IMR-90 (cell line): ENCODE measurements at regions not wholly inside any gene's neighbourhood (a gene's known extent, or its start where the extent isn't known, plus 50 kb on each side); places are given as distances from the start of the nearest gene placed in this dataset.

Experiments
- ATAC-seq: fragments of 200-7000 bp; cut with Tn5 transposase; 2 replicates; pipeline ENCODE4 v1.9.1; 2020; ENCODE audit warnings: low read depth, mild to moderate bottlenecking, moderate library complexity
- BruUV-seq: library from RNA; stranded (reverse); fragments of 400-500 nt; replicated peaks from 2 replicates; lab custom pipeline; 2021; lab: Mats Ljungman, UMichigan
- CTCF ChIA-PET: fragments of 300-600 bp; formaldehyde crosslinking; extraction: SDS; loops from one replicate; lab custom pipeline; 2021; ENCODE audit warnings: antibody characterized with exemption; lab: Yijun Ruan, JAX
- POLR2A ChIA-PET: fragments of 300-600 bp; sonication (Branson Sonifier 250); formaldehyde crosslinking; loops from one replicate; lab custom pipeline; 2022; ENCODE audit warnings: antibody characterized with exemption; ENCODE audit not compliant: unreplicated experiment; lab: Charles Lee
- DNase-seq: peaks from one replicate; pipeline ENCODE4 v3.0.0; 2013
- H2AFZ ChIP-seq: replicated peaks from 2 replicates; pipeline ENCODE3; 2013; ENCODE audit warnings: low read length, mild to moderate bottlenecking; ENCODE audit not compliant: poor library complexity
- H2AK5ac ChIP-seq: 2 replicates; pipeline ENCODE4 v1.6.1; 2013; ENCODE audit warnings: low read depth, low read length, inconsistent platforms
- H2AK9ac ChIP-seq: replicated peaks from 2 replicates; pipeline ENCODE3; 2013; ENCODE audit warnings: mild to moderate bottlenecking, low read depth, low read length, moderate library complexity; ENCODE audit not compliant: poor library complexity
- H2BK120ac ChIP-seq: 2 replicates; pipeline ENCODE4 v1.6.1; 2013; ENCODE audit warnings: low read depth, low read length, inconsistent platforms
- H2BK15ac ChIP-seq: 3 replicates; pipeline ENCODE4 v1.6.1; 2013; ENCODE audit warnings: low read depth, low read length, inconsistent platforms
- H2BK20ac ChIP-seq: 2 replicates; pipeline ENCODE4 v1.6.1; 2013; ENCODE audit warnings: low read depth, mild to moderate bottlenecking, inconsistent platforms, low read length, moderate library complexity
- H2BK5ac ChIP-seq: 2 replicates; pipeline ENCODE4 v1.6.1; 2013; ENCODE audit warnings: mild to moderate bottlenecking, low read depth, low read length, inconsistent platforms; ENCODE audit not compliant: poor library complexity, severe bottlenecking
- H3K14ac ChIP-seq: replicated peaks from 2 replicates; pipeline ENCODE4 v1.6.1; 2013; ENCODE audit warnings: low read depth, low read length, inconsistent platforms
- H3K18ac ChIP-seq: 2 replicates; pipeline ENCODE4 v1.6.1; 2013; ENCODE audit warnings: low read depth, low read length, control low read depth
- H3K23ac ChIP-seq: 2 replicates; pipeline ENCODE4 v1.6.1; 2013; ENCODE audit warnings: low read depth, low read length, inconsistent platforms
- H3K27ac ChIP-seq: 2 replicates; pipeline ENCODE4 v1.5.1; 2013; ENCODE audit warnings: mild to moderate bottlenecking, control low read depth, low read length; ENCODE audit not compliant: insufficient read depth
- H3K27me3 ChIP-seq: 2 replicates; pipeline ENCODE4 v1.6.1; 2013; ENCODE audit warnings: low read length; ENCODE audit not compliant: control insufficient read depth, insufficient read depth
- H3K36me3 ChIP-seq: 2 replicates; pipeline ENCODE4 v1.6.1; 2013; ENCODE audit warnings: low read length, mixed read lengths; ENCODE audit not compliant: control insufficient read depth, insufficient read depth
- H3K4ac ChIP-seq: 2 replicates; pipeline ENCODE4 v1.6.1; 2013; ENCODE audit warnings: low read depth, low read length, inconsistent platforms
- H3K4me1 ChIP-seq: 2 replicates; pipeline ENCODE4 v1.6.1; 2013; ENCODE audit warnings: low read length, mixed read lengths; ENCODE audit not compliant: control insufficient read depth, insufficient read depth
- H3K4me2 ChIP-seq: 2 replicates; pipeline ENCODE4 v1.6.1; 2013; ENCODE audit warnings: low read depth, mild to moderate bottlenecking, control low read depth, low read length, moderate library complexity
- H3K4me3 ChIP-seq: 2 replicates; pipeline ENCODE4 v1.5.1; 2013; ENCODE audit warnings: low read depth, mild to moderate bottlenecking, control low read depth, low read length, moderate library complexity; ENCODE audit not compliant: insufficient read depth
- H3K56ac ChIP-seq: 2 replicates; pipeline ENCODE4 v1.6.1; 2013; ENCODE audit warnings: low read length, inconsistent platforms; ENCODE audit not compliant: insufficient read depth; ENCODE audit errors: extremely low read depth
- H3K79me1 ChIP-seq, 2 experiments: 2 replicates each; pipeline ENCODE4 v1.6.1; 2013; ENCODE audit warnings: low read length in 2 of 2, inconsistent platforms in 1 of 2, low read depth in 1 of 2
- H3K9ac ChIP-seq: 2 replicates; pipeline ENCODE4 v1.6.1; 2013; ENCODE audit warnings: low read depth, low read length, control low read depth
- H3K9me1 ChIP-seq: 2 replicates; pipeline ENCODE4 v1.6.1; 2013; ENCODE audit warnings: low read length, inconsistent platforms; ENCODE audit not compliant: insufficient read depth
- H3K9me3 ChIP-seq: 2 replicates; pipeline ENCODE4 v1.6.1; 2013; ENCODE audit warnings: low read length; ENCODE audit not compliant: control insufficient read depth, insufficient read depth
- H4K20me1 ChIP-seq: 2 replicates; pipeline ENCODE4 v1.6.1; 2013; ENCODE audit warnings: low read length, inconsistent platforms; ENCODE audit not compliant: insufficient read depth
- H4K5ac ChIP-seq: 2 replicates; pipeline ENCODE4 v1.6.1; 2013; ENCODE audit warnings: mild to moderate bottlenecking, low read depth, low read length, control low read depth
- H4K8ac ChIP-seq, 2 experiments: 2 replicates each; pipeline ENCODE4 v1.6.1; 2013; ENCODE audit warnings: low read depth in 2 of 2, low read length in 2 of 2, control low read depth in 1 of 2, inconsistent platforms in 1 of 2
- H4K91ac ChIP-seq: 2 replicates; pipeline ENCODE4 v1.6.1; 2013; ENCODE audit warnings: low read depth, low read length, inconsistent platforms; ENCODE audit not compliant: insufficient read depth
- ELK1 ChIP-seq: fragments of 150-350 bp; IDR thresholded peaks from 2 replicates; pipeline ENCODE4 v1.6.1; 2016; ENCODE audit warnings: low read depth, mild to moderate bottlenecking, low read length, moderate library complexity, borderline replicate concordance
- MAFK ChIP-seq: IDR thresholded peaks from 2 replicates; pipeline ENCODE4 v1.6.1; 2012; ENCODE audit warnings: low read depth, low read length, improper control_type of control experiment
- WGBS, 2 experiments: methylation state at CpG; one replicate each; pipeline versions ENCODE4 v1.1.5 to v1.1.7; 2013; ENCODE audit warnings: missing lambda C conversion rate in 2 of 2; ENCODE audit not compliant: insufficient read length in 1 of 2; ENCODE audit errors: extremely low coverage in 2 of 2; 5-methylcytosine and 5-hydroxymethylcytosine counted together
- dilution Hi-C: fragments of 300-500 bp; cut with HindIII; formaldehyde crosslinking; loops from one replicate; pipeline ENCODE4 v1.14.3; 2018; ENCODE audit warnings: low sequenced_read_pairs; ENCODE audit not compliant: unreplicated experiment
- in situ Hi-C: fragments of 300-500 bp; cut with MboI; formaldehyde crosslinking; loops from 3 replicates; pipeline ENCODE4 v1.14.3; 2019; ENCODE audit warnings: low sequenced_read_pairs, inconsistent platforms, mixed read lengths
- intact Hi-C: fragments of 100-400 bp; cut with micrococcal nuclease; formaldehyde crosslinking; loops from 2 replicates; pipeline ENCODE4 v1.10.0; 2022

- intact Hi-C loops, result no loop called here
These were observed 269.7 kb upstream of the VRK2 start for GRCh38 chr2:57776916-57777315.

More at GRCh38 chr2:57776916-57777315, 269.7 kb upstream of the VRK2 start:
- H2BK5ac ChIP-seq, result no peak overlapping the region
- H4K8ac ChIP-seq, result no peak overlapping the region
- no peak overlapping the region for H2BK15ac ChIP-seq
- no peak overlapping the region for H3K4me3 ChIP-seq
- H3K4me2 ChIP-seq, result no peak overlapping the region
- no peaks in the 10 kb centered on the region for H4K20me1 ChIP-seq
- no peak overlapping the region for H3K56ac ChIP-seq
- no peak overlapping the region for H2AK5ac ChIP-seq
- no peak overlapping the region for H2AFZ ChIP-seq
- no peak overlapping the region for H2BK120ac ChIP-seq
- H2BK20ac ChIP-seq, result no peak overlapping the region
- H3K9me1 ChIP-seq, result no peaks in the 10 kb centered on the region
- TF ChIP-seq ELK1 (no peak), MAFK (0 out of 2 replicates have a peak, but pooled peaks have one; percentile 21)
- no peak for ATAC-seq
- no peaks in the 10 kb centered on the region for H3K27me3 ChIP-seq
- H3K4me1 ChIP-seq, result no peaks in the 10 kb centered on the region
- no peak overlapping the region for H3K9ac ChIP-seq
- ChIA-PET POLR2A (no interaction called here), CTCF (no interaction called here)
- H3K18ac ChIP-seq, result no peak overlapping the region
- H4K5ac ChIP-seq, result no peak overlapping the region
- no peaks in the 10 kb centered on the region for H3K79me1 ChIP-seq
- no peak overlapping the region for H3K23ac ChIP-seq
- 100% methylated on average over 1 of the region's 2 CpGs; no CpG with 5 or more reads in 1 of the 2 experiments for WGBS, 2 experiments
- DNase-seq, result no peak
- no peak overlapping the region for H2AK9ac ChIP-seq
- H3K4ac ChIP-seq, result no peak overlapping the region
- H3K27ac ChIP-seq, result no peak overlapping the region
- H3K36me3 ChIP-seq, result no peaks in the 10 kb centered on the region
- BruUV-seq, result no TSS peak
- no peaks in the 10 kb centered on the region for H3K9me3 ChIP-seq
- in situ Hi-C loops, result no loop called here
- no peak overlapping the region for H4K91ac ChIP-seq
- no peak overlapping the region for H3K14ac ChIP-seq
- dilution Hi-C loops, result no loop called here
